Large intestine (tissue), 3 donors: ENCODE measurements at regions not wholly inside any gene's neighbourhood (a gene's known extent, or its start where the extent isn't known, plus 50 kb on each side); places are given as distances from the start of the nearest gene placed in this dataset.

Experiments
- DNase-seq, 2 donors: peaks; one replicate each; pipeline versions ENCODE4 v3.0.0 to v3.0.0-alpha.2; 2013
- H3K27ac ChIP-seq: one replicate; pipeline ENCODE4 v1.5.1; 2013; ENCODE audit warnings: low read length
- H3K27me3 ChIP-seq: 2 replicates; pipeline ENCODE4 v1.6.1; 2013; ENCODE audit warnings: low read length; ENCODE audit not compliant: control insufficient read depth, insufficient read depth
- H3K36me3 ChIP-seq: 2 replicates; pipeline ENCODE4 v1.6.1; 2013; ENCODE audit warnings: low read length; ENCODE audit not compliant: control insufficient read depth, insufficient read depth
- H3K4me1 ChIP-seq: one replicate; pipeline ENCODE4 v1.6.1; 2013; ENCODE audit warnings: low read length; ENCODE audit not compliant: control insufficient read depth, insufficient read depth
- H3K4me3 ChIP-seq: one replicate; pipeline ENCODE4 v1.5.1; 2013; ENCODE audit warnings: low read length
- H3K9me3 ChIP-seq: one replicate; pipeline ENCODE4 v1.6.1; 2013; ENCODE audit warnings: mild to moderate bottlenecking, low read depth, low read length, moderate library complexity; ENCODE audit not compliant: control insufficient read depth
- WGBS: methylation state at CpG from one replicate; pipeline ENCODE4 v1.1.5; 2013; ENCODE audit warnings: low lambda C conversion rate; ENCODE audit not compliant: insufficient coverage; 5-methylcytosine and 5-hydroxymethylcytosine counted together

DNA sequence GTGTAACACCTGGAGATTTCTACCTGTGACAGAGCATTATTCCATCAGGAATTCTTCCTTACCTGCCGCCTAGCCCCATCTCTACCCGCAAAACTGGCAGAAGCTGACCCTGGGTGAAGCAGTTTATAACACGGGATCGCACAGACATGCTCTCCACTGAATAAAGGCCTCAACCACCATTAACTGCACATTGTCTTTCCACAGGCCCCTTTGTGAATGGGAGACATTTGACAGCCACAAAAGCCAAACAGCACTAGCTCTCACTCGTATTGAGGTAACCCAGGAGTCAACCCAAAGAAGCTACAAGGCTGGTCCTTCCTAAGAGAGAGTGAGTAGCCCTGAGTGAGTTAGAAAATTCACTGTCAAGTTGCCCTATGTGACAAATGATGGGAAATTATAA is 135.6 kb downstream of the RCN1 start:
- no peaks in the 10 kb centered on the region for H3K4me1 ChIP-seq
- no CpG with 5 or more reads among the region's 5 CpGs for WGBS
- peaks cover 2% of the 10 kb centered on the region for H3K27me3 ChIP-seq
- no peaks in the 10 kb centered on the region for H3K36me3 ChIP-seq
- no peak overlapping the region for H3K4me3 ChIP-seq
- DNase-seq = no peak
- H3K9me3 ChIP-seq = no peaks in the 10 kb centered on the region
- H3K27ac ChIP-seq = no peak overlapping the region

DNA sequence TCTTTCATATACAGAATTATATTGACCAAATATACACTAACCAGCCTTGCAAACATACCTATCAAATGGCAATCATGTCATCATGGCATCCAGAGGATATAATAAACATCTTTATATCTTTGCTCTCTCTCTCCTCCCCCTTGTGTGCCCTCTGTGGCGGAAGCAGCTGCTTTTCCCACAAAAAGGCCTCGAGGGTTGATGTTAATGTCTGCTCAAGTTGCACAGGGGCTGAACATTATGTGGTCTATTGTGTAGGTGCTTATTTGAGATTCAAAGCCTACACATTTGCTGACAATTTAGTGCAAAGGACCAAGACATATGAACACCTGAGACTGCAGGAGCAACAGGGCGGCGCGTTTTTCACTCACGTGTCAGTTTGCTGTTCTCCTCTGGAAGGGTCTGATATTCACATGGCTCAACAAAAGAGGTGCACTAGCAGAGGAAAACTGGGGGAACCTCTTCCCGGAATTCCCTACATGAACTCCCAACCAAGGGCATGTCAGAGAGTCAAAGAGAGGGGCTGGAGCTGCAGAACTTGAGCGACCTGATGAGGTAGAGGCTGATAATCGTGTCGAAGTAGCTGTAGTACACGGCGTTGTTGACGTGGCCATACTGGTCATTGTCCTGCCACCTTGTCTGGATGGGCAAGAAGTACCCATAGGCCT is 138.8 kb downstream of the RCN1 start:
- Histone ChIP-seq H3K4me1 (no peaks in the 10 kb centered on the region), H3K27ac (no peak overlapping the region), H3K27me3 (no peaks in the 10 kb centered on the region), H3K36me3 (no peaks in the 10 kb centered on the region), H3K4me3 (no peak overlapping the region), H3K9me3 (no peaks in the 10 kb centered on the region)
- WGBS = no CpG with 5 or more reads among the region's 13 CpGs
- DNase-seq = no peak

DNA sequence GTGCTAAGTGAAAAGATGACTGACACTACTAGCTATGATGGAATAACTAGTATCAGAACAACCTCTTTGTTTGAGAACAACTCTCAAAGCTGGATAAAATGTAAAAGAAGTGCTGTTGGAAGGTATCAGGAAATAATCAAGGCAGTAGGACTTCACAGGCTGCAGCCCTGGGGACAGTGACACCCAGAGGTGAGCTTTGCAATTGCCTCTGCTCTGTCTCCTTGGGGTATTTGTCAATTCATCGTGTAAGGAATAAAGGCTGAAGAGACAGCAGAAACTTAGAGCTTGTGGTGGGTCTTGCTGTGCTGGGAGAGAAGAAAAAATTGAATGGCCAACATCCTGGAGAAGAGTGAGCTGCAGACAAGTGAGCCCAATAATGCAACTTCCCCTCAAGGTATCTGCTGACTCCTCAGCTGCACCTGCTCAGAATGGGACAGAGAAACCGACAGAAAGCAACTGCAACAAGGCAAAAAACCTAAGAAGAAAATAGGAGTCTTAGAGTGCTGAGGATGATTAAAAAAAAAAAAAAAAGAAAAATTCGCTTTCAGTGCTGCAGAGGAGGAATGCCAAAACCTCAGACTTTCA is 141.1 kb downstream of the RCN1 start:
- H3K36me3 ChIP-seq = no peaks in the 10 kb centered on the region
- H3K4me1 ChIP-seq = no peaks in the 10 kb centered on the region
- H3K27ac ChIP-seq = no peak overlapping the region
- no peaks in the 10 kb centered on the region for H3K27me3 ChIP-seq
- DNase-seq = no peak
- H3K4me3 ChIP-seq = no peak overlapping the region
- WGBS = 88% methylated on average over 1 of the region's 3 CpGs
- H3K9me3 ChIP-seq = no peaks in the 10 kb centered on the region

DNA sequence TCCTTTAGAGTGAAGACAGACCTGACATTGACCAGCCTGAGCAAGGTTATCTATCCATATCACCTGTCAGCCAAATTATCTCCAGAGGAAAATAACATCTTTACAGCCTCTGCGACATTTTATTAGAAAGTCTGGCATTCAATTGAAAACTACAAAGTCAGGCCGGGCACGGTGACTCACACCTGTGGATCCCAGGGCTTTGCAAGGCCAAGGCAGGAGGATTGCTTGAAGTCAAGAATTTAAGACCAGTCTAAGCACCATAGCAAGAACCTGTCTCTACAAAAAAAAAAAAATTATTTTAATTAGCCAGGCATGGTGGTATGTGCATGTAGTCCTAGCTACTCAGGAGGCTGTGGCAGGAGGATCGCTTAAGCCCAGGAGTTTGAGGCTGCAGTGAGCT is 141.6 kb downstream of the RCN1 start:
- Histone ChIP-seq H3K9me3 (no peaks in the 10 kb centered on the region), H3K4me1 (no peaks in the 10 kb centered on the region), H3K36me3 (no peaks in the 10 kb centered on the region), H3K27me3 (no peaks in the 10 kb centered on the region), H3K4me3 (no peak overlapping the region), H3K27ac (no peak overlapping the region)
- no CpG with 5 or more reads among the region's 4 CpGs for WGBS
- DNase-seq = no peak

DNA sequence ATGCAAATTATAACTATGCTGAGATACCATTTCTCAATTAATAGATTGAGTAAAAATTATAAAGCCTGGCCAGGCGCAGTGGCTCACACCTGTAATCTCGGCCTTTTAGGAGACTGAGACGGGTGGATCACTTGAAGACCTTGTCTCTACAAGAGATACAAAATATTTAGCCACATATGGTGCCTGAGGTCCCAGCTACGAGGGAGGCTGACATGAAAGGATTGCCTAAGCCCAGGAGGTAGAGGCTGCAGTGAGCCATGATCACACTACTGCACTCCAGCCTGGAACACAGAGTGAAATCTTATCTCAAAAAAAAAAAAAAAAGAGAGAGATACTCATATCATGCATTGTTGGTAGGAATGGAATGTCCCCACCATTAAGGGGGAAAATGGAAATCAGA is 142.4 kb downstream of the RCN1 start:
- no peak overlapping the region for H3K4me3 ChIP-seq
- no peaks in the 10 kb centered on the region for H3K36me3 ChIP-seq
- WGBS = no CpG with 5 or more reads among the region's 4 CpGs
- H3K9me3 ChIP-seq = no peaks in the 10 kb centered on the region
- no peaks in the 10 kb centered on the region for H3K4me1 ChIP-seq
- H3K27me3 ChIP-seq = no peaks in the 10 kb centered on the region
- no peak for DNase-seq
- no peak overlapping the region for H3K27ac ChIP-seq

DNA sequence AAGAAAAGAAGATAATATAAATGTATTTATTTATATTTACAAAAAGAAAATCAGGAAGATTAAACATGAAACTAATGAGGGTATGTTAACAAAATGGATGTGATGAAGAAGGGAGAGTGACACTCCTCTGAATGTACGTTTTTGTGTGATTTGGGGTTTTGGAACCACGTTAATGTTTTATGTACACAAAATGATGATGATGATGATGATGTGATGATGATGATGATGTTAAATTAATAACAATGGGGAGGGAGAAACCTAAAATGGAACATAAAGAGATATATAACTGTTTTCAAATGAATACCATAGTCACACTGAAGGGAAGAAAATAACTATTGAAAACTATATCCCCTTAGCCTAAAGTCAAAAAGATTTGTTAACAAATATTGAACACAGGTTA is 143.1 kb downstream of the RCN1 start:
- Histone ChIP-seq H3K36me3 (no peaks in the 10 kb centered on the region), H3K27me3 (no peaks in the 10 kb centered on the region), H3K27ac (no peak overlapping the region), H3K4me1 (no peaks in the 10 kb centered on the region), H3K4me3 (no peak overlapping the region), H3K9me3 (no peaks in the 10 kb centered on the region)
- WGBS = 0% methylated on average over 2 of the region's 2 CpGs
- no peak for DNase-seq

DNA sequence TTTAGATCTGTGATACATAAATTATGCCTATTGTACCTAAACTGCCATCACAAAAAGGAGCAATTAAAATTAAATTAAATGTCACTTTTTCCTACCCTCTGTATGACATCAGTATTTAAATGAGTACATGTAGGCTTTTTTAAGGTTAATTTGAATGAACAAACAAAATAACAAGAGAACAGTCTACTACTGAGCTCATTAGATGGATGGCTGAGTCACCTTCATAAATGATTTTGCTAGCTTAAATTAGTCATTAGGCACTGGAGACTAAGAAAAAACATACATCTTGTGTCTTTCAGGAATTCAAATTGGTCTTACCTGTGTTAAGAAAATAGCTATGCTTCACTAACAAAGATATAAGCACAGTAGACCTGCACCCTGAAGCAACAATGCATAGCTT is 153.6 kb downstream of the RCN1 start:
- Histone ChIP-seq H3K27ac (no peak overlapping the region), H3K4me1 (no peaks in the 10 kb centered on the region), H3K4me3 (no peak overlapping the region), H3K27me3 (no peaks in the 10 kb centered on the region), H3K9me3 (no peaks in the 10 kb centered on the region), H3K36me3 (no peaks in the 10 kb centered on the region)
- DNase-seq = no peak

DNA sequence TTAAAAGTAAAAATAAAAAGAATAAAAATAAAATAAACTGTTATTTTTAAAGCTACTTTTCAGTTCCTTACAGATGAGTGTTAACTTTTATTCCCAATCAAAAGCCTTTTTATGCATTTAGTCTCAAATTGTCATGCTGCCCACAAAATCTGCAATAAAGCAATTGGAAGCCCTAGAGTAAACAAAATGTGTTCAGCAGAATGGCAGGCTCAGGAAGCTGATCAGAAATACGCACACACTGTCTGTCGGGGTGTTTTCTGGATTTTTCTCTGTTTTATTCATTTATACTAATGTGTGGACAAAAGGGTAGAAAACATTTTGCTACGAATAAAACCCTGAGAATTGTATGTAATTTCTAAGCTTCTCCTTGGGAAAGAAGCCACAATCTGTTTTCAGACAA is 162.8 kb downstream of the RCN1 start:
- Histone ChIP-seq H3K27me3 (no peaks in the 10 kb centered on the region), H3K36me3 (no peaks in the 10 kb centered on the region), H3K4me3 (no peak overlapping the region), H3K4me1 (no peaks in the 10 kb centered on the region), H3K27ac (no peak overlapping the region), H3K9me3 (no peaks in the 10 kb centered on the region)
- 100% methylated on average over 1 of the region's 3 CpGs for WGBS
- DNase-seq = no peak

DNA sequence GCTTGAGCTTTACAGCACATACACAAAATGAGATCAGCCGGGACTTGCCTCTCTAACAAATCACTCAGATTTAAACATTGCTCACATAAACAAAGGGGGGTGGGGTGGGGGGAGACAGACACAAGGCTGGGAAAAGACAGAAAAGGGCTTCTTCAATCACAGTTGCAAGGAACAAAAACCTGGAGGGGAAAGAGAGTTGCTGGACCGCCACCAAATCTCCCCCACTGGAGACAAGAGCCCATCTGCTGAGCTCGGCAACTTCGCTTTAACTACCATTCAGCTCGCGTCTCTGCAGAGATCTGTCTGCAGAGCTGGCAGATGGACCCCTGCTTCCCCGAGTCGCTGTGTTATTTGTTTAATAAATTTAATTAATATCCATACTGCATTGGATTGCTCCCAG is 165.0 kb downstream of the RCN1 start:
- H3K27me3 ChIP-seq = no peaks in the 10 kb centered on the region
- WGBS = no CpG with 5 or more reads among the region's 8 CpGs
- DNase-seq = peak; percentile 36 to 38
- H3K4me3 ChIP-seq = no peak overlapping the region
- H3K4me1 ChIP-seq = no peaks in the 10 kb centered on the region
- H3K27ac ChIP-seq = no peak overlapping the region
- H3K36me3 ChIP-seq = no peaks in the 10 kb centered on the region
- no peaks in the 10 kb centered on the region for H3K9me3 ChIP-seq

DNA sequence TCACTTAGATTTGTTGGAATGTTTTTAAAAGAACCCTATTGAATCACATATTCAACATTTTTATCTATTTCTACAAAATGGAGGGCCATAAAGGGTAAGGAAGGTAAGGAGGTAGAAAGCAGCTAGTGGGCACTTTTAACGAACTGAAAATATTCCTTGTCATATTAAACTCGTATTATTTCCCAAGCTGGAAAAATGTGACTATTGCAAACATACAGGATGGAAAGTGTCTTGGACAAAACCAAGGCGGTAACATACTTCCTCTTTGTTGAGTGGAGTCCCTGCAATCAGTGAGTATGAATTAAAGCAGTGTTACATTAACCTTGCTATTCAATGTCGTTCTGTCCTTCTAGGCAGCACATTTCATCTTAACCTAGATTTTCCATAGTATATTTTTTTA is 165.6 kb downstream of the RCN1 start:
- H3K27ac ChIP-seq = no peak overlapping the region
- no peaks in the 10 kb centered on the region for H3K9me3 ChIP-seq
- no peak for DNase-seq
- H3K36me3 ChIP-seq = no peaks in the 10 kb centered on the region
- WGBS = 83% methylated on average over 1 of the region's 4 CpGs
- H3K4me3 ChIP-seq = no peak overlapping the region
- H3K4me1 ChIP-seq = no peaks in the 10 kb centered on the region
- H3K27me3 ChIP-seq = no peaks in the 10 kb centered on the region

DNA sequence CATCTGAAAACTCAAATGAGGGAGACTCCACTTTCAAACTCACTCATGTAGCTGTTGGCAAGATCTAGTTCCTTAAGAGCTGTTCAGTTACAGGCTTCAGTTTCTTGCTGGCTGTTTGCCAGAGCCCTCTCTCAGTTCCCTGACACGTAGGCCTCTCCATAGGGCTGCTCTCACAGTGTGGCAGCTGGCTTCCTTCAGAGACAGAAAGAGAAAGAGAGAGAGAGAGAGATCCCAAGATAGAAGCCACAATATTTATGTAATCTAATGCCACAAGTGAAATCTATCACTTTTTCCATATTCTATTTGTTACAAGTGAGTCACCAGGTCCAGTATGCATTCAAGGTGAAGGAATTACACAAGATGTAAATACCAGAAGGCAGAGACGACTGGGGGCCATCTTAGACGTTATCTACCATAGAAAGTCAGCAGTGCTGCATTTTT is 168.8 kb downstream of the RCN1 start:
- H3K9me3 ChIP-seq = no peaks in the 10 kb centered on the region
- peak; percentile 33 to 40 for DNase-seq
- no peak overlapping the region for H3K4me3 ChIP-seq
- H3K27ac ChIP-seq = no peak overlapping the region
- no CpG with 5 or more reads among the region's 3 CpGs for WGBS
- no peaks in the 10 kb centered on the region for H3K27me3 ChIP-seq
- no peaks in the 10 kb centered on the region for H3K4me1 ChIP-seq
- H3K36me3 ChIP-seq = no peaks in the 10 kb centered on the region
